NCI-H1930 (cell line): ENCODE measurements at regions not wholly inside any gene's neighbourhood (a gene's known extent, or its start where the extent isn't known, plus 50 kb on each side); places are given as distances from the start of the nearest gene placed in this dataset.
A peak's percentile ranks its signal among the peaks of the same experiment; 100 is the strongest.
"Not testable (repeated sequence)": the region's sequence is repeated elsewhere in the genome, so short reads cannot be mapped to it uniquely, and the experiment has no call there.

Source experiments
- DNase-seq, 2 experiments: peaks; one replicate each; lab custom pipeline; 2025; lab: John Stamatoyannopoulos, UW

DNA sequence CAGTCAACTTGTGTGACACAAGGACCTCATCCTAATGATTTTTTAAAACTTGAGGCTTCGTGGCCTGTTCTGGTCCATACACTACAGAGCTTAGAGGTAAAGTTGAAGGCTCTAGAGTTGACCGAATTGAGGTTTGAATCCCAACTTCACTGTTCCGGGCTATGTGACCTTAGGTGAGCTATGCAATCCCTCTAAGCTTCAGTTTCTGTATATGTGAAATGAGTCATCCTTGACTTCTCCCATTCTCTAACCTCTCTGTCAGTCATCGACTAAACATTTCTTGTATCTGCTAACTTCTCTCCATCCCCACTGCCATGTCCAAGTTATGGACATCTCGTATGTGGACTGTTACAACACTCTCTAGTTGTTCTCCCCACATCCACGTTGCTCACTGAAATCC lies 178.2 kb upstream of the TMEM45B start:
- DNase-seq: no peak

GRCh38 chr11:129637983-129638776 lies 177.5 kb upstream of the TMEM45B start:
- DNase-seq: no peak

DNA sequence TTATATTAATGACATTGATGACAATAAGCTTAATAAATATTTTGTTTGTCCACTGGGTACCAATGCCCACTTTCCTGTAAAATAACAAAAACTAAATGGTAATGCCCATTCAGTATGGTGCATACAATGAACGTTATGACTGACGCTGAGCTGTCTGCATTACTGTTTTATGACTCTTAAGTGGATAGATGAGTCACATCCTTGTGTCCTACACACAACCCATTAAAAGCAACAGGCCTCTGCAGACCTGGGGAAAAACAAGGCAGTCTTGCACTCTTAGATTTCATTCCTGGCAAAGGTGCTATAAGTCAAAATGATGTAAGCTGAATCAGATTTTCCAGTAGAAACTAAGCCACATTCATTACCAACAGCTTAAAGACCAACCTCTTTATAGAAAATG lies 176.3 kb upstream of the TMEM45B start:
- DNase-seq: no peak

GRCh38 chr11:129640671-129641070 lies 175.0 kb upstream of the TMEM45B start:
- no peak for DNase-seq

DNA sequence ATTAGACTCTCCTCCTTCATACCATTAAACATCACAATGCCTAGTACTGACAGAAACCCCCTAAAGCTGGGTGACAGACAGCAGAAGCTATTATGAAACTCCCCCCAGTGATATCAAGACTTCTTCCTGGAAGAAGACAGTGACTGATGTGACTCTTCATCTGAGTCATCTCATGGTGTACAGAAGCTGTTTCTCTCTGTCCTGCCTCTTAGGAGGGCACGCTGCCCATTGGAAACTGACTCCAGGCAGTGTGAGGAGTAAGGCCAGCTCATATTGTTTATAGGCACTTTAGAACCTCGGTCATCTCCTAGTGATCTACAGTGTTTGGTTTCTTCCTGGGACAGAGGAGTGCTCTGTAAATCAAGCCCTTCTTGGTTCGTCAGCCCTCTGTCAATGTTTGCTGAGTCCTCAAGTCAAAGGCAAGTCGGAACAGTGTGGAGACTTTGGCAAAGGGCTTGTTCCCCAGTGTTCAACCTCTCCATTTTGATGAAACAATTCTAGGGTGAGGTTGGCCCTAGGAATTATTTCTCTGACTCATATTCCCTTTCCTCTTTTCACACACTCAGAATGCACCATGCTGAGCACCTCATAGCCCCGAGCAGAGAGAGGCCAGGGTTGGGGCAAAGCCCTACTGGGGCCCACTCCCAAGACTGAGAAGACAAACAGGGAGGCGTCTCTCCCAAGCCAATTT lies 172.5 kb upstream of the TMEM45B start:
- no peak for DNase-seq

DNA sequence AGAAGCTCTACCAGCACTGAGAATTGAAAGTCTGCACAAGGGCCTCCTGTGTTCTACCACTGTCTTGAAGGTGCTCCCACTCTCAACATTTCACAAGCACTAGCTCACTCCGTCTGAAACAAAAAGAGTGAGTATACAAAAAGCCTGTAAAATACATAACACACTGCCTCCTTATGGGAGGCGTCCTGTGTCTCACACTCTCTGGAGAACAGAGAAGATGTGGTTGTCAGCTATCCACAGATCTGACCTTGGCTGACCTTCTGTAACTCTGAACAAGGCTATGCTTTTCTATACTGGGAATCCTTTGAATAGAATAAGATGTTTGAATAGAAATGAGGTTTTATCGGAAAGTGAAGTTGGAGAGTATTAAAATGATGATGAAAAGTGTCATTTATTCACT lies 171.3 kb upstream of the TMEM45B start:
- no peak for DNase-seq

GRCh38 chr11:129645943-129646342 lies 169.7 kb upstream of the TMEM45B start:
- DNase-seq: no peak

DNA sequence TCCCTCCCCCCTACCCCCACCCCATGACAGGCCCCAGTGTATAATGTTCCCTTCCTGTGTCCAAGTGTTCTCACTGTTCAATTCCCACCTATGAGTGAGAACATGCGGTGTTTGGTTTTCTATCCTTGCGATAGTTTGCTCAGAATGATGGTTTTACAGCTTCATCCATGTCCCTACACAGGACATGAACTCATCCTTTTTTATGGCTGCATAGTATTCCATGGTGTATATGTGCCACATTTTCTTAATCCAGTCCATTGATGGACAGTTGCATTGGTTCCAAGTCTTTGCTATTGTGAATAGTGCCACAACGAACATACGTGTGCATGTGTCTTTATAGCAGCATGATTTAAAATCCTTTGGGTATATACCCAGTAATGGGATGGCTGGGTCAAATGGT lies 165.6 kb upstream of the TMEM45B start:
- not testable (repeated sequence) for DNase-seq

DNA sequence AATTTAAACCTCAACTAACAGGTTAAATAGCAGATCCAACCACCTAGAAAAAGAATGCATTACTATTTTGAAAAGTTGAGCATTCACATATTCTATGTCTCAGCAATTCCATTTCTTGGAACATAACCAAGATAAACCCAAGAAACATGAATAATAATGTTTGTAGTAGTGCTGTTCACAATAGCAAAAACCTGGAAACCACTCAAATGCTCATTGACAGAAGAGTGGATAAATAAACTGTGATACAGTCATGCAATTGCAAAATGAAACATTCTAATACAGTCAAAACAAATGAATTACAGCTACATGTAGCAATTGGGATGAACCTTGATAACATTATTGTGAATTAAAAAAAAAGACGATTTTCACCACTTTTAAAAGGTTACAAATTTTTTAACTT lies 162.8 kb upstream of the TMEM45B start:
- DNase-seq: no peak

DNA sequence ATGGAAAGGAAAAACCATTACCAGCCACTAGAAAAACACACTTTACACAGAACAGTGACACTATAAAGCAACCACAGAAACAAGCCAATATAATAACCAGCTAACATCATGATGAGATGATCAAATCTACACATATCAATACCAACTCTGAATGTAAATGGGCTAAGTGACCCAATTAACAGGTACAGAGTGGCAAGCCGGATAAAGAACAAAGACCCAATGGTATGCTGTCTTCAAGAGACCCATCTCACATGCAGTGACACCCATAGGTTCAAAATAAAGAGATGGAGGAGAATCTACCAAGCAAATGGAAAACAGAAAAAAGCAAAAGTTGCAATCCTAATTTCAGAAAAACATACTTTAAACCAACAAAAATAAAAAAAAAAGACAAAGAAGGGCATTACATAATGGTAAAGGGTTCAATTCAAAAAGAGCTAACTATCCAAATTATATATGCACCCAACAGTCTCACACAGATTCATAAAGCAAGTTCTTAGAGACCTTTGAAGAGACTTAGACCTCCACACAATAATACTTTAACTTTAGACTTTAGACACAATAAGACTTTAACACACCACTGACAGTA lies 160.3 kb upstream of the TMEM45B start:
- no peak for DNase-seq

- DNase-seq: no peak
These were observed 157.7 kb upstream of the TMEM45B start for GRCh38 chr11:129657866-129658525.

DNA sequence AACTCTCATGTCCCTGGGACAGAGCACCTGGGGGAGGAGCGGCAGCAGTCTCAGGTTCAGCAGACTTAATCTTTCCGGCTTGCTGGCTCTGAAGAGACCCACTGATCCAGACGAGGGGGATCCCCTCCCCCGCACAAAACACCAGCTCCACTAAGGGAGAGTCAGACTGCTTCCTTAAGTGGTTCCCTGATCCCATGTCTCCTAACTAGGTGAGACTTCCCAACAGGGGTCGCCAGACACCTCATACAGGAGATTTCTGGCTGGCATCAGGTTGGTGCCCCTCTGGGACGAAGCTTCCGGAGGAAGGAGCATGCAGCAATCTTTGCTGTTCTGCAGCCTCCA lies 157.2 kb upstream of the TMEM45B start:
- no peak for DNase-seq

DNA sequence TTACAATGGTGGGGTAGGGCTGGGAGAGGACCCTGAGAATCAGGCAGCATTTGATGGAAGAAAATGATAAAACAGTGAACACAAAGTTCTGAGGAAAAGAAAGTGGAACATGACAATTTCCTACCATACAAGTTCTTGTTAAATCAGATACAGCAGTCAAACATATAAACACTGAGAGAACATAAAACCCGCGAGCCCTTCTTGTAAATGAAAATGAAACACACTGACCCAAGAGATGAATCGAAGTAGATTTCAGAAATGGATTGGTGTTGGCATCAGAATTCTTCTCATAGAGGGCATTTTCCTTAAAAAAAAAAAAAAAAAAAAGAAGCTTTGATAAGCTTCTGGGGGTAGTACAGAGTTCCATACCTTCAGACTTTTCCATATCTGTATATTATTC lies 134.7 kb upstream of the TMEM45B start:
- no peak for DNase-seq

- DNase-seq: no peak
These were observed 134.1 kb upstream of the TMEM45B start for GRCh38 chr11:129681344-129682114.

DNA sequence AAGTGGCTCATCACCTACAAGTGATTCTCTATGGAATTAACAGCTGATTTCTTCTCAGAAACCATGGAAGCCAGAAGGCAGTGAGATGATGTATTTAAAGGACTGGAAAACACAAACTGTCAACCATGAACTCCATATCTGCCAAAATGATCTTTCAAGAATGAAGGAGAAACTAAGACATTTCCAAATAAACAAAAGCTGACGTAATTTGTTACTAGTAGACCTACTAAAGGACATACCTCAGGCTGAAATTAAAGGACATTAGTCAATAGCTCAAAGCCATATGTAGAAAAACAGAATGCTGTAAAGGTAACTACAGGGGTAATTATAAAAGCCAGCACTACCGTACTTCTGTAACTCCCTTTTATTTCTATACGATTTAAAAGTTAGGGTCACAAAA lies 129.4 kb upstream of the TMEM45B start:
- no peak for DNase-seq

GRCh38 chr11:129691142-129691541 lies 124.5 kb upstream of the TMEM45B start:
- no peak for DNase-seq

DNA sequence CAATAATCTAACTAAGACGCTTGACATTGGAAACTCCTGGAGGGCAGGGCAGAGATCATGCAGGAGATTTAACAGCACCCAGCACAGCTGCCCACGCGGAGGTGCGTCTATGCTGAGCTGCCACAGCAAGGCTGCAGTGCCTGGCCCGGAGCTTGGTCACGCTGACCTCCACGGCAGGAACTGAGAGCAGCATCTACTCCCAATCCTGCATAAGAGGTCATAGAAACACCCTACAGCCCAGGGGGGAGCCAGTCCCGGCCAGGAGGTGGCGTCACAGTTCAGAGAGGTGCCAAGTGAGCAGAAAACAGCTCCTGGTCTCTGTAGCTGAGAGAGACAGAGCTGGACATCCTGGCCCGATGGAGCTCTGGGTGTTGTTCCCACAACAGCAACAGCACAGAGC lies 121.1 kb upstream of the TMEM45B start:
- peak in 1 of 2 experiments; percentile 3 for DNase-seq

DNA sequence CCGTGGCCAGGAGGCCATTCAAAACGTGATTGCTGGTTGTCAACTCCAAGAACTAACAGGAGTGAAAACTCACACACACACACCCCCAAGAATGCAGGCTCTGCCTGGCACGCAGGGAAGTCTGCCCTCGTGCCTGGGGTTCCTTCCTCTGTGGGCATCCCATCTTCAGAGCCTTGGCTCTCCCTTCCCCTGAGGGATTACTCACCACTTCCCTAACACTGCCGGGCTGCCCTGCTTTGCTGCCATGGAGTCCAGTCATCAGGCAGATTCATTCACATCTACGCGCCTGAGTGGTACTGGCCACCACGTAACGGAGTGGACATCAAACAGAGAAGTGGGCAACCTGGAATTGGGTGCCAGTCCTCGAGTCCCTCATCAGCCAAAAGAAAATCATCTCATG lies 120.7 kb upstream of the TMEM45B start:
- no peak for DNase-seq

DNA sequence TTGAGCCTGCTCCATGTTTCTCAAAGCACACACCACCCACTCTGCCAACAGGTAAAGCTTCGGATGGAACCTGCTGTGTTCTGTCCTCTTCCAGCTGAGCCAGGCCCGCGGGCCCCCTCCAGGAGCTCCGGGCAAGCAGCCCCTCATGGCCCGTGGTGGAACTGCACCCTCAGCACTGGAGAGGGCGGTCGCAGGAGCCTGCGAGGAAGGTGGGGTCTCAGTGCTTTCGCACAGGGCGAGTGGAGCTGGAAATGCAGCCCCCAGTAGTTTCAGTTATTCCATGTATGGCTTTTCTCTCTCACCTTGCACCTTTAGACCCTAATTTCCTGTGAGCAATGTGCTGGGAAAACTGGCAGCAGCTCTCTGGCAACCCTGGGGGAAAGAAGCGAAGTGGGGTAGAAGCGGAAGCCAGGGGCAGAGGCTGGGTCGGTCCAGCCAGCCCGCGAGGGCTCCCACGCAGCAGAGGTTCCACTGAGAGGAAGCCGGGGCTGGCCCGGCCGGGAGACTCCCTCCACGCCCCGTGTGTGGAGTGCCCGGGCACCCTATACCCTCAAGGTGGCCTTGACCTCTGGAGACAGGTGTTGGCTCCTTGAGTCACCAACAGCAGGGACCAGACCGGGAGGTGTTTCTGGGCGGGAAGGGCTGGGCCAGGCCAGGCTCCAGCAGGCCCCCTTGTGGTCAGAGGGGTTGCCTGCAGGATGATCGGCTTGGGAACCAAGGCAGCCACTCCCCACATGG lies 119.9 kb upstream of the TMEM45B start:
- peak; percentile 47 to 50 for DNase-seq

GRCh38 chr11:129696309-129696989 lies 119.2 kb upstream of the TMEM45B start:
- no peak for DNase-seq

- no peak for DNase-seq
These were observed 117.4 kb upstream of the TMEM45B start for GRCh38 chr11:129698212-129698611.
